MM.1S (cell line): ENCODE measurements at regions not wholly inside any gene's neighbourhood (a gene's known extent, or its start where the extent isn't known, plus 50 kb on each side); places are given as distances from the start of the nearest gene placed in this dataset.

Experiments used
- EZH2 ChIP-seq: fragments of 300-600 bp; sonication (generic); optimal IDR thresholded peaks from 2 replicates; pipeline ENCODE3; 2017; ENCODE audit warnings: low read depth, mild to moderate bottlenecking, antibody characterized with exemption, low read length, mixed read lengths
- TF ChIP-seq, protein P1 (sequence below): fragments of 300-600 bp; sonication (generic); IDR thresholded peaks from 2 replicates; pipeline ENCODE4 v1.5.1; 2016; ENCODE audit warnings: antibody characterized with exemption, low read length, mixed read lengths

DNA sequence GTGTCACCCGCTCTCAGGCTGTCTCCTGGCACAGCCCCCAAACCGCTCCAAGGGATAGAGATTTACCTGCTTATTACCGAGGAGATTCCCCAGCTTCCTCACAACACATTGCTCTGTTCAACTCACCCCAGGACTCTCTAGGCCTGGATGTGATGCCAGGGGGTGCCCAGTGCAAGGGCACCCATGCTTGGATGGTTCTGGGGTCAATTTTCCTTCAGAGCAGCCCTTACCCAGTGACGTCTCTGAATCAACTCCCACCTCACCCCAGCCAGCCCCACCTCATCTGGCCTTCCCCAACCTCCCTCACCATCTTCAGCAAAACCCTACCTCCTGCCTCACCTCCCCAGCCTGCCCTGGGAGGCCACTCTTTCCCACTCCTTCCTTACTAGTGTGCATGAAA, 951.6 kb upstream of the ZNF722 start:
- TF ChIP-seq, protein P1, sequence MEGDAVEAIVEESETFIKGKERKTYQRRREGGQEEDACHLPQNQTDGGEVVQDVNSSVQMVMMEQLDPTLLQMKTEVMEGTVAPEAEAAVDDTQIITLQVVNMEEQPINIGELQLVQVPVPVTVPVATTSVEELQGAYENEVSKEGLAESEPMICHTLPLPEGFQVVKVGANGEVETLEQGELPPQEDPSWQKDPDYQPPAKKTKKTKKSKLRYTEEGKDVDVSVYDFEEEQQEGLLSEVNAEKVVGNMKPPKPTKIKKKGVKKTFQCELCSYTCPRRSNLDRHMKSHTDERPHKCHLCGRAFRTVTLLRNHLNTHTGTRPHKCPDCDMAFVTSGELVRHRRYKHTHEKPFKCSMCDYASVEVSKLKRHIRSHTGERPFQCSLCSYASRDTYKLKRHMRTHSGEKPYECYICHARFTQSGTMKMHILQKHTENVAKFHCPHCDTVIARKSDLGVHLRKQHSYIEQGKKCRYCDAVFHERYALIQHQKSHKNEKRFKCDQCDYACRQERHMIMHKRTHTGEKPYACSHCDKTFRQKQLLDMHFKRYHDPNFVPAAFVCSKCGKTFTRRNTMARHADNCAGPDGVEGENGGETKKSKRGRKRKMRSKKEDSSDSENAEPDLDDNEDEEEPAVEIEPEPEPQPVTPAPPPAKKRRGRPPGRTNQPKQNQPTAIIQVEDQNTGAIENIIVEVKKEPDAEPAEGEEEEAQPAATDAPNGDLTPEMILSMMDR: no peak
- TF ChIP-seq EZH2: no peak
